MV-4-11 (cell line): ENCODE measurements at regions not wholly inside any gene's neighbourhood (a gene's known extent, or its start where the extent isn't known, plus 50 kb on each side); places are given as distances from the start of the nearest gene placed in this dataset.
A peak's percentile ranks its signal among the peaks of the same experiment; 100 is the strongest.
"Not testable (repeated sequence)": the region's sequence is repeated elsewhere in the genome, so short reads cannot be mapped to it uniquely, and the experiment has no call there.

Experiments
- DNase-seq: peaks from one replicate; lab custom pipeline; 2025; lab: John Stamatoyannopoulos, UW

- DNase-seq, result no peak
These were observed 172.7 kb upstream of the CNOT2 start for GRCh38 chr12:70070494-70071007.

GRCh38 chr12:70074510-70074909 lies 168.7 kb upstream of the CNOT2 start:
- no peak for DNase-seq

GRCh38 chr12:70077441-70077840 lies 165.8 kb upstream of the CNOT2 start:
- no peak for DNase-seq

GRCh38 chr12:70078161-70078560 lies 165.1 kb upstream of the CNOT2 start:
- DNase-seq, result no peak

GRCh38 chr12:70080566-70080965 lies 162.7 kb upstream of the CNOT2 start:
- peak; percentile 94 for DNase-seq

DNA sequence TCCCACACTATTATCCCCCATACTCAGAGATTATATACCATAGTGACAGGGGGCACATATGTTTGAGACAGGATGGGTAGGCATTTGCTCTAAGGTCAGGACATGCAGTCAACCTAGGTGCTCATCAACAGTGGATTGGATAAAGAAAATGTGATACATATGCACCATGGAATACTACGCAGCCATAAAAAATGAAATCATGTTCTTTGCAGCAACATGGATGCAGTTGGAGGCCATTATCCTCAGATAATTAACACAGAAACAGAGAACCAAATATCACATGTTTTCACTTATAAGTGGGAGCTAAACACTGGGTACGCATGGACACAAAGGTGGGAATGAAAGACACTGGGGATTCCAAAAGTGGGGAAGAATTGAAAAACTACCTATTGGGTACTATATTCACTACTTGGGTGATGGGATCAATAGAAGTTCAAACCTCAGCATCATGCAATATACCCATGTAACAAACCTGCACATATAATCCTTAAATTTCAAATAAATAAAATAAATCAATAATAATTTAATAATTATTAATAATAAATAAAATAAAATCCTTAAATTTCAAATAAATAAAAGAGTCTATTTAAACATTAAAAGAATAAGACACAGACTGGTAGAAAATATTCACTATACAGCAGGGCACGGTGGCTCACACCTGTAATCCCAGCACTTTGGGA lies 160.1 kb upstream of the CNOT2 start:
- DNase-seq, result no peak

- no peak for DNase-seq
These were observed 159.6 kb upstream of the CNOT2 start for GRCh38 chr12:70083677-70084020.

GRCh38 chr12:70086372-70086771 lies 156.9 kb upstream of the CNOT2 start:
- not testable (repeated sequence) for DNase-seq

DNA sequence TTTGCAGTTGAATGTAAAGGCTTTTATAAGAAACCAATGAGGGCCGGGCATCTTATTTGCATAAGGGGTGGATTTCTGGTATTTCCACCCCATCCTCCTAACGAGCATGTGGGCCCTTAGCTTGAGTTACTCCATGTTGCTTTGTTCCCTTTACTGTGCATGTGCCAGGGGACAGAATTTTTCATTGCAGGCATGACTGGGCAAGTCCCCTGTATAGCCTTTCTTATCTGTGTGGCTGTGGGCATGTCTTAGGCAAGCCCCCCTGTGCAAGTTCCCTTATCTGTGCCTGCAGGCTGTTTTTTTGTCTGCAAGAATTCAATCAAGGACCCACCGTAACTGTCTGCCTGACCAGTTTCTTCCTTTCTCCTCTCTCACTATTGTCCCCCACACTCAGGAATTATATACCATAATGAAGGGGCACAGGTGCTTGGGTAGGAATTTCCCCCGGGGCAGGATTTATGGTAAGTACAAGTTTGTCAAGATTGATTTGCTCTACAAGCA lies 152.2 kb upstream of the CNOT2 start:
- DNase-seq, result no peak

GRCh38 chr12:70094467-70094866 lies 148.8 kb upstream of the CNOT2 start:
- no peak for DNase-seq

DNA sequence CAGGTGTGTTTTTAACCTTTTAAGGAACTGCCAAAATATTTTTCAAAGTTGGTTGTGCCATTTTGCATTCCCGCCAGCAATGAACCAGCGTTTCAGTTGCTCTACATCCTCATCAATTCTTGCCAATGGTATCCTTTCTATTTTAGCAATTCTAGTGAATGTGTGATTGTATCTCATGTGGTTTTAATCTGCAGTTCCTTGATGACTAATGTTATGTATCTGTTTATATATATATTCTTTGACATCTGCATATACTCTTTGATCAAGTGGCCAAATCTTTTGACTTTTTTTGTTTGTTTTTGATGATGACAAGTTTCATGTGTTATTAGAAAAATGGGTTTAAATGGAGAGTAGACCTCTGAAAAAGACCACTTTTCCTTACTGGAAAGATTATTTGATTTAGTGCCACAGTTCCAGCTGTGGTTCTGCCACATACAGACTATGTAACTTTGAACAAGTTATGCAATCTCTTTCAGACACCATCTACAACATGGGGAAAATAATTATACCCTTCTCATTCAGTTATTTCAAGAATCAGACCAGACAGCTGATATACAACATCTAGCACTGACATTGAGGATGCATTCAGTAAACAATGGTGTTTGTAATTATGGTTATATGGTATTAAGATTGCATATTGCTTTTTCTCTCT lies 146.3 kb upstream of the CNOT2 start:
- no peak for DNase-seq

DNA sequence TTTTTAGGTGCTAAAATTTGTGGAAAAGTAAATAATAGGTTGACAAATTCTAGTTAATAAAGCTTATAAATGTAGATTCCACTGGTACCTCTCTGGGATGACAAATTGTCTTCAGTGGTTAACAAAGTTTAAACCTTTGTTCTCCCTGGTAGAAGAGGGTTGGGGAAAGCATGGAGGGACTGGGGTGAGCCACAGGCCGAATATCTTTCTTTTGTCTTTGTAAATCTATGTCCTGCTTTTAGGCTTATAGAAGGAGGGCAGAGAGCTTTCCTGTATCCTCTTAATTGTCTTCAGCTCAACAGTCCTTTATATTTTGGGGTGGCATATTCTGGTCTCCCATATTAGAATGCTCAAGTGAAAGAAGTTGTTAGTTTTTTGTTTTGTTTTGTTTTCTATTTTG lies 142.2 kb upstream of the CNOT2 start:
- DNase-seq, result no peak

- no peak for DNase-seq
These were observed 136.9 kb upstream of the CNOT2 start for GRCh38 chr12:70106347-70106746.

GRCh38 chr12:70110085-70110484 lies 133.1 kb upstream of the CNOT2 start:
- DNase-seq, result no peak

- no peak for DNase-seq
These were observed 125.6 kb upstream of the CNOT2 start for GRCh38 chr12:70117670-70118069.

DNA sequence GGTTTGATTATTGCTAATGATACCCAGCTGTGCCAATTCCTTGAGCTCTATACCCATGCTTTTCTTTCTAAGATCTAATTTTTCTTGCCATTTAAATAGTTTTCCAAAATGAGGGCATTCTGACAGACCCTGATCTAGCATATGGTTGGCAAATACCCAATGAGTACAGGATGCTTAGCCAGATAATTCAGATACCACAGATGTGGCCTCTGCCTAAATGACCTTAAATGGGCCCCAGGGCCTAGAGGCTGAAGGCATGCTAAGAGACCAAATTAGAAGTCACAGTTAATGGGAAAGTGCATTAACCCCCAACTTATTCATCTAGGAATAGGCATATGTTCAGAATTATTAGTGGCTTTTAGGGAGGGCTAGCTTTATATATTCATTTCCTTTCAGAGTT lies 122.3 kb upstream of the CNOT2 start:
- no peak for DNase-seq

DNA sequence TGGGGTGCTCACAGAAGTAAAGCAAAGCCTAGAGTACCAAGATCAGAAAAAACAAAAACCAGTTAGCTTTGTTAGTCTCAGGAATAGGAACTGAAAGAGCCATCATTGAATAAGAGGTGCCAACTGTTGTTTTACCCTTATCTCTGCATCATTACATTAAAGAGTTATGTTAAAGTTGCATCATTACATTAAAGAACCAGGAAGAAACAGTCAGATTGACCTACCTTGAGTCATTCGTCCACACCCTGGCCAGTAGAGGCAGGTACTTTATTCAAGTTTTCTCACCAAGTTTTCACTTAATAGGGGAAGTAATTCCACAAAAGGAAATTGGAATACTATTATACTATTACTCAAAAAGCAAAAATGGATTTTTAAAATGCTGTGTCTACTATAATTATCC lies 121.7 kb upstream of the CNOT2 start:
- peak; percentile 6 for DNase-seq

GRCh38 chr12:70122804-70123203 lies 120.4 kb upstream of the CNOT2 start:
- no peak for DNase-seq

- no peak for DNase-seq
These were observed 94.2 kb upstream of the CNOT2 start for GRCh38 chr12:70149013-70149412.

GRCh38 chr12:70149665-70150064 lies 93.6 kb upstream of the CNOT2 start:
- DNase-seq, result no peak

DNA sequence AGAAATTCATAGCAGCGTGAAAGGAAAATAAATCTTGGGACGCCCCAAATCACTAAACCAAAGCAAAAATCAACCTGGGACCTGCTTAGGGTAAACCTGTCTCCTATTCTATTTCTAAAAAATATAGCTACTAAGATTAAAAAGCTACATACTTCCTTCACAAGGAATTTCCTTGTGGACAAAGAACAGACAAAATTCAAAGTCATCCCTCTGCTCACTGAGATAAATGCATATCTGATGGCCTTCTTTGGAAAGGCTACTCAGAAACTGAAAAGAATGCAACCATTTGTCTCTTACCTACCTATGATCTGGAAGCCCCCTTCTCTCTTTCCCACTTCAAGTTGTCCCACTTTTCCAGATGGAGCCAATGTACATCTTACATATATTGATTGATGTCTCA lies 93.0 kb upstream of the CNOT2 start:
- DNase-seq, result no peak

DNA sequence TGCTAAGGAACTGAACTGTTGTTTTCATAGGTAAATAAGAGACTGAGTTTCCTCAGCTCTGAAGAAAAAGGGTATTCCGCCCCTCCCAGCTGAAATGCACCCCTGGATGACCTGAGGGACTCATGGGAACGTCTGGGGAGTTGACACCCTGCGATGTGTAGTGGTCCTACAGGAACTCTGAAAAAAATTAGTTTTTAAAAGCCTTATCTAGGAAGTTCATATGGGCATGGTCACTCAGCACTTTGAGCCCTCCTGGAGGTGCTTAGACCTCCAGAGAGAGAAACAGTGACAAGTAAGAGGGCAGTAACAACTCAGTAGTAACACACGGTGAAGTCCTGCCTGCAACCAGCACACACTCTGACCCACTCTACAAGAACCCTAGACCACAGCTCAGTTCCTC lies 91.2 kb upstream of the CNOT2 start:
- DNase-seq, result no peak

- peak; percentile 77 for DNase-seq
These were observed 89.1 kb upstream of the CNOT2 start for GRCh38 chr12:70154087-70154638.
